Adrenal gland (tissue), 9 donors: ENCODE measurements at regions not wholly inside any gene's neighbourhood (a gene's known extent, or its start where the extent isn't known, plus 50 kb on each side); places are given as distances from the start of the nearest gene placed in this dataset.

Experiments used
- DNase-seq, 7 donors: peaks; one replicate each; pipeline ENCODE4 v3.0.0-alpha.2; 2019 to 2020
- H3K27ac ChIP-seq, 5 donors: fragments of 200-600 bp; sonication (generic) in 4 of 5; 1 replicate in 3 of 5; 2 replicates in 2 of 5; pipeline versions ENCODE4 v1.5.1 to v1.8.0; 2016 to 2020; ENCODE audit warnings: mild to moderate bottlenecking in 1 of 5
- H3K27me3 ChIP-seq: fragments of 200-600 bp; 2 replicates; pipeline ENCODE4 v1.8.0; 2021
- H3K36me3 ChIP-seq, 2 donors: fragments of 200-600 bp; replicated peaks in 1 of 2; 1 replicate in 1 of 2; 2 replicates in 1 of 2; pipeline versions ENCODE4 v1.5.1 to v1.8.0; 2018 to 2022
- H3K4me1 ChIP-seq, 2 donors: fragments of 200-600 bp; replicated peaks in 1 of 2; 1 replicate in 1 of 2; 2 replicates in 1 of 2; pipeline versions ENCODE4 v1.5.1 to v1.8.0; 2018 to 2021
- H3K4me3 ChIP-seq, 4 donors: fragments of 200-600 bp; sonication (generic) in 3 of 4; one replicate each; pipeline ENCODE4 v1.5.1; 2016 to 2018
- H3K9me3 ChIP-seq, 3 donors: fragments of 200-600 bp; sonication (generic) in 1 of 3; replicated peaks in 1 of 3; 1 replicate in 2 of 3; 2 replicates in 1 of 3; pipeline versions ENCODE4 v1.5.1 to v1.8.0; 2016 to 2021
- POLR2A ChIP-seq, 2 donors: fragments of 450-650 bp; IDR thresholded peaks; one replicate each; pipeline ENCODE4 v1.6.1; 2017; ENCODE audit warnings: antibody characterized with exemption in 2 of 2, mild to moderate bottlenecking in 2 of 2, moderate library complexity in 1 of 2
- WGBS, 4 donors: extraction: QIAGEN DNeasy Blood & Tissue Kit in 2 of 4; methylation state at CpG; one replicate each; pipeline versions ENCODE4 v1.1.5 to v1.1.7; 2013 to 2017; 5-methylcytosine and 5-hydroxymethylcytosine counted together
- intact Hi-C, 2 donors: fragments of 100-400 bp; cut with DNase I; formaldehyde crosslinking; loops; one replicate each; pipeline versions ENCODE4 v1.14.1 to v1.15.0; 2022 to 2023
- TF ChIP-seq, protein P1 (sequence below), 6 experiments: fragments of 450-650 bp in 4 of 6; fragments of 200-600 bp in 2 of 6; sonication (generic) in 1 of 6; IDR thresholded peaks; 1 replicate in 5 of 6; 2 replicates in 1 of 6; pipeline versions ENCODE4 v1.5.1 to v1.8.0; 2016 to 2021; ENCODE audit warnings: antibody characterized with exemption in 6 of 6, mild to moderate bottlenecking in 2 of 6, moderate library complexity in 1 of 6
- donor health status: healthy with polysubstance abuse.
- donor health status: Bipolar disorder and iron deficiency.
- donor health status: DM: yes; HTN: yes; CAD: no.
- donor health status: DM: no; HTN: no; CAD: no.
- donor health status: DM: no; HTN: no; CAD: no.

GRCh38 chr10:28810057-28810870 lies 132.9 kb downstream of the BAMBI start:
- no peaks in the 10 kb centered on the region for H3K27me3 ChIP-seq
- no peaks in the 10 kb centered on the region for H3K9me3 ChIP-seq
- H3K4me1 ChIP-seq, result peaks cover 39 to 43% of the 10 kb centered on the region in 2 donors
- peak in 6 of 7 donors; percentile 30 to 66 (median 44) for DNase-seq
- H3K27ac ChIP-seq, result peak overlapping the region in 4 of 5 donors; percentile 21 to 87 (median 82)
- intact Hi-C loops, result no loop called here
- H3K4me3 ChIP-seq, result peak overlapping the region in 1 of 4 donors; percentile 23
- TF ChIP-seq POLR2A (IDR thresholded peaks at IDR 0.05), result no peak
- TF ChIP-seq, protein P1, sequence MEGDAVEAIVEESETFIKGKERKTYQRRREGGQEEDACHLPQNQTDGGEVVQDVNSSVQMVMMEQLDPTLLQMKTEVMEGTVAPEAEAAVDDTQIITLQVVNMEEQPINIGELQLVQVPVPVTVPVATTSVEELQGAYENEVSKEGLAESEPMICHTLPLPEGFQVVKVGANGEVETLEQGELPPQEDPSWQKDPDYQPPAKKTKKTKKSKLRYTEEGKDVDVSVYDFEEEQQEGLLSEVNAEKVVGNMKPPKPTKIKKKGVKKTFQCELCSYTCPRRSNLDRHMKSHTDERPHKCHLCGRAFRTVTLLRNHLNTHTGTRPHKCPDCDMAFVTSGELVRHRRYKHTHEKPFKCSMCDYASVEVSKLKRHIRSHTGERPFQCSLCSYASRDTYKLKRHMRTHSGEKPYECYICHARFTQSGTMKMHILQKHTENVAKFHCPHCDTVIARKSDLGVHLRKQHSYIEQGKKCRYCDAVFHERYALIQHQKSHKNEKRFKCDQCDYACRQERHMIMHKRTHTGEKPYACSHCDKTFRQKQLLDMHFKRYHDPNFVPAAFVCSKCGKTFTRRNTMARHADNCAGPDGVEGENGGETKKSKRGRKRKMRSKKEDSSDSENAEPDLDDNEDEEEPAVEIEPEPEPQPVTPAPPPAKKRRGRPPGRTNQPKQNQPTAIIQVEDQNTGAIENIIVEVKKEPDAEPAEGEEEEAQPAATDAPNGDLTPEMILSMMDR (IDR thresholded peaks at IDR 0.05), result no peak
- no peaks in the 10 kb centered on the region for H3K36me3 ChIP-seq
- 24 to 36% (median 30%) methylated on average over 10 of the region's 10 CpGs for WGBS, 4 donors

DNA sequence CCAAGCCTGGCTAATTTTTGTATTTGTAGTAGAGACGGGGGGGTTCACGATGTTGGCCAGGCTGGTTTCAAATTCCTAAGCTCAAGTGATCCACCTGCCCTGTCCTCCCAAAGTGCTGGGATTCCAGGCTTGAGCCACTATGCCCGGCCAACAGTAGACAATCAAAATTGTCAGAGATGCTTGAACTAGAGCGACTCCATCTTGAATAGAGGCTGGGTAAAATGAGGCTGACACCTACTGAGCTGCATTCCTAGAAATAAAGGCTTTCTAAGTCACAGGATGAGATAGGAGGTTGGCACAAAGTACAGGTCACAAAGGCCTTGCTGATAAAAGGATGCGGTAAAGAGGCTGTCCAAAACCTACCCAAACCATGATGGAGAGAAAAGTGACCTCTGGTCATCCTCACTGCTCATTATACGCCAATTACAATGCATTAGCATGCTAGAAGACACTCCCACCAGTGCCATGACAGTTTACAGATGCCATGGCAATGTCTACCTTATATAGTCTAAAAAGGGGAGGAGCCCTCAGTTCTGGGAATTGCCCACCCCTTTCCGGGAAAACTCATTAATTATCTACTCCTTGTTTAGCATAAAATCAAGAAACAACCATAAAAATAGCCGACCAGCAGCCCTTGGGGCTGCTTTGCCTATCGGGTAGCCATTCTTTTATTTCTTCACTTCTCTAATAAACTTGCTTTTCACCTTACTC lies 134.5 kb downstream of the BAMBI start:
- no peak overlapping the region for H3K4me3 ChIP-seq
- TF ChIP-seq, protein P1 (IDR thresholded peaks at IDR 0.05), result no peak
- TF ChIP-seq POLR2A (IDR thresholded peaks at IDR 0.05), result no peak
- peak overlapping the region in 1 of 5 donors; percentile 10 for H3K27ac ChIP-seq
- peaks cover 30 to 40% of the 10 kb centered on the region in 2 donors for H3K4me1 ChIP-seq
- WGBS, 4 donors, result 62 to 77% (median 75%) methylated on average over 8 to 9 of the region's 9 CpGs
- no peak for DNase-seq
- H3K9me3 ChIP-seq, result no peaks in the 10 kb centered on the region
- no peaks in the 10 kb centered on the region for H3K36me3 ChIP-seq
- H3K27me3 ChIP-seq, result no peaks in the 10 kb centered on the region
- intact Hi-C loops, result no loop called here

DNA sequence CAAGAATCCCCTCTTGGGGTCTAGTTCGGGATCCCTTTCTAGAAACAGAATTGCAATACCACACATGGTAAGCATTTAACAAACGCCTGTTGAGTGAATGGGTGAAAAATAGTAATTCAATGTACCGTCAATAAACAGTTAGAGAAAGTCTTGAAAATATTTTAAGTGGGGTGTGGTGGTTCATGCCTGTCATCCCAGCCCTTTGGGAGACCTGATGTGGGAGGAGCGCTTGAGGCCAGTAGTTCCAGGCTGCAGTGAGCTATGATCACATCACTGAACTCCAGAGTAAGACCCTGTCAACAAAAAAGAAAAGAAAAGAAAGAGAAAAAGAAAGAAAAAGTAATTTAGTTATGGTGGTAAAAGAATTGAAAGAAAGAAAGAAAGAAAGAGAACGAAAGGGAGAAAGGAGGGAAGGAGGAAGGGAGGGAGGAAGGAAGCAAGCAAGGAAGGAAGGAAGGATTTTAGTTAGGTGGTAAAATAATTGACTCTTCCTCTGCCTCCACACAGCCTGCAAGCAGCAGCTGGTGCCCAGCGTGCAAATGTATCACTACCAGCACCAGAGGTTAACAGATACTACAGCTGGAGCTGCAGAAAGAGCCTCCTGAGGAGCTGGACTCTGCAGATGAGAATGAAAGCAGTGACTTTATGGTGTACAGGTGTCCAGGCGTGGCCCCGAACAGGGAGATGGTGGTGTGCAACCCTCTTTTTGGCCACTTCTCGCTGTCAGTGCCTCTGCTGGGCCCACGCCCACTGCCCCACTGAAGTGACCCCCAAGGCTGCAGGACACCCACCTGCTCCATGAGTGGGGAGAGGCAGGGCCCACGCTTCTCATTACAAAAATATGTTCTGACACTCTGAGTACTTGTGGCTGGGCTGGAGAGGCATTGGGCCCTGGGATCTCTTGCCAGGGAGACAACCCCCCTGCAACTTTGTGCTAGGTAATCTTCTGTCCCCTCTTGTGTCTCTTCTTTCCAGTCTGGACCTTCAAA lies 135.4 kb downstream of the BAMBI start:
- 68 to 82% (median 69%) methylated on average over 9 to 11 of the region's 11 CpGs for WGBS, 4 donors
- intact Hi-C loops, result no loop called here

More for the DNA sequence above, 135.4 kb downstream of the BAMBI start:
- Histone ChIP-seq H3K27me3 (no peaks in the 10 kb centered on the region), H3K4me3 (no peak overlapping the region), H3K4me1 (peaks cover 25 to 31% of the 10 kb centered on the region in 2 donors), H3K9me3 (no peaks in the 10 kb centered on the region), H3K27ac (no peak overlapping the region), H3K36me3 (no peaks in the 10 kb centered on the region)
- TF ChIP-seq POLR2A (IDR thresholded peaks at IDR 0.05), result no peak
- TF ChIP-seq, protein P1 (IDR thresholded peaks at IDR 0.05), result no peak
- no peak for DNase-seq
